ENCODE measurements at regions not wholly inside any gene's neighbourhood (a gene's known extent, or its start where the extent isn't known, plus 50 kb on each side); places are given as distances from the start of the nearest gene placed in this dataset.

- TF ChIP-seq ZNF584 (CRISPR knock-in tag; IDR thresholded peaks at IDR 0.05; ENCODE audit: low read depth) (no peak), USF2 (CRISPR knock-in tag; IDR thresholded peaks at IDR 0.05) (no peak), ELF4 (CRISPR knock-in tag; IDR thresholded peaks at IDR 0.05) (peak; percentile 85), SIN3B (IDR thresholded peaks at IDR 0.05; ENCODE audit: low read depth) (peak; percentile 70), BRD4 (IDR thresholded peaks at IDR 0.05) (peak; percentile 53; the same call in 1 of the 2 replicates), ZNF277 (CRISPR knock-in tag; IDR thresholded peaks at IDR 0.05; ENCODE audit: borderline replicate concordance) (no peak), SMAD2 (IDR thresholded peaks at IDR 0.05; ENCODE audit: low read depth, low read length) (no peak), FUS (optimal IDR thresholded peaks at IDR 0.05; ENCODE audit: low read depth, low read length) (no peak), ZNF592 (IDR thresholded peaks at IDR 0.05) (peak; percentile 33; the same call in 1 of the 2 replicates), ZBTB1 (CRISPR knock-in tag; IDR thresholded peaks at IDR 0.05; ENCODE audit: borderline replicate concordance, low read depth) (no peak), PPARD (CRISPR knock-in tag; IDR thresholded peaks at IDR 0.05) (no peak), ETV1 (tag; conservative IDR thresholded peaks at IDR 0.05; ENCODE audit: low read depth) (peak; percentile 78), HNRNPL (IDR thresholded peaks at IDR 0.05; ENCODE audit: low read depth, low read length) (no peak), THRA (IDR thresholded peaks at IDR 0.05) (no peak), E2F8 (IDR thresholded peaks at IDR 0.05; ENCODE audit: low read depth, partially characterized antibody) (peak; percentile 64)
These were observed 242.7 kb upstream of the NWD2 start (continued) for GRCh38 chr4:37001688-37002436.
